ENCODE measurements at regions not wholly inside any gene's neighbourhood (a gene's known extent, or its start where the extent isn't known, plus 50 kb on each side); places are given as distances from the start of the nearest gene placed in this dataset.

GRCh38 chrY:10200065-10200464 lies 672.4 kb downstream of the TSPY10 start:
- Histone ChIP-seq H3K27me3 (no peaks in the 10 kb centered on the region), H3K27ac (no peak overlapping the region), H3K36me3 (no peaks in the 10 kb centered on the region), H3K4me3 (no peak overlapping the region), H3K9me3 (no peaks in the 10 kb centered on the region), H3K4me1 (no peaks in the 10 kb centered on the region)
- WGBS, 2 donors = 90% methylated on average over 2 of the region's 15 CpGs; no CpG with 5 or more reads in 1 of the 2 donors
- DNase-seq (peak in 1 of 2 donors; percentile 14), ATAC-seq (ENCODE audit: low FRiP score in 2 of 2) (no peak)
- no peak for TF ChIP-seq CTCF (IDR thresholded peaks at IDR 0.05)
- no peak for TF ChIP-seq POLR2A (IDR thresholded peaks at IDR 0.05)
- no peak for TF ChIP-seq EP300 (IDR thresholded peaks at IDR 0.05)
- no peak for TF ChIP-seq POLR2AphosphoS5 (IDR thresholded peaks at IDR 0.05)

Small RNA genes in the stretch of these regions (small RNA-seq; reads per million reads assigned to genes)
- 0.59 to 2.9 (median 1.7) reads per million in 4 donors for gene RNA5-8SP6
